Nephron progenitor cell (in vitro differentiated cells): ENCODE measurements at regions not wholly inside any gene's neighbourhood (a gene's known extent, or its start where the extent isn't known, plus 50 kb on each side); places are given as distances from the start of the nearest gene placed in this dataset.

Source experiments
- DNase-seq: peaks from one replicate; pipeline ENCODE4 v3.0.0; 2021
- H3K27ac Mint-ChIP-seq: 2 replicates; pipeline ENCODE4 v1.8.0; 2021; ENCODE audit warnings: mild to moderate bottlenecking, moderate library complexity, mixed read lengths
- H3K27me3 Mint-ChIP-seq: 2 replicates; pipeline ENCODE4 v1.8.0; 2021; ENCODE audit warnings: mild to moderate bottlenecking, low read depth, mixed read lengths; ENCODE audit not compliant: poor library complexity
- H3K36me3 Mint-ChIP-seq: 2 replicates; pipeline ENCODE4 v1.8.0; 2021; ENCODE audit warnings: low read depth, mixed read lengths
- H3K4me1 Mint-ChIP-seq: 2 replicates; pipeline ENCODE4 v1.8.0; 2021; ENCODE audit warnings: mixed read lengths
- H3K4me3 Mint-ChIP-seq: 2 replicates; pipeline ENCODE4 v1.8.0; 2021; ENCODE audit warnings: mild to moderate bottlenecking, moderate library complexity, mixed read lengths
- H3K9me3 Mint-ChIP-seq: 2 replicates; pipeline ENCODE4 v1.8.0; 2021; ENCODE audit warnings: mild to moderate bottlenecking, moderate library complexity, mixed read lengths
- CTCF ChIP-seq: fragments of 200-600 bp; sonication (generic); IDR thresholded peaks from 2 replicates; pipeline ENCODE4 v1.5.0; 2021; ENCODE audit warnings: antibody characterized with exemption

- no peaks in the 10 kb centered on the region for H3K36me3 Mint-ChIP-seq
- no peak for DNase-seq
- peaks cover 4% of the 10 kb centered on the region for H3K27me3 Mint-ChIP-seq
- no peaks in the 10 kb centered on the region for H3K9me3 Mint-ChIP-seq
- peaks cover 5% of the 10 kb centered on the region for H3K4me1 Mint-ChIP-seq
- H3K27ac Mint-ChIP-seq, result no peak overlapping the region
- H3K4me3 Mint-ChIP-seq, result no peak overlapping the region
- TF ChIP-seq CTCF, result no peak
Measured at GRCh38 chr1:221791846-221792245, 50.0 kb upstream of the DUSP10 start.
